NCI-H2196 treated with DMSO at 0.1 percent for 48 hours (cell line): ENCODE measurements at regions not wholly inside any gene's neighbourhood (a gene's known extent, or its start where the extent isn't known, plus 50 kb on each side); places are given as distances from the start of the nearest gene placed in this dataset.
A peak's percentile ranks its signal among the peaks of the same experiment; 100 is the strongest.

ENCODE experiments used
- DNase-seq: peaks from one replicate; lab custom pipeline; 2025; ENCODE audit not compliant: unreplicated experiment; lab: John Stamatoyannopoulos, UW

DNA sequence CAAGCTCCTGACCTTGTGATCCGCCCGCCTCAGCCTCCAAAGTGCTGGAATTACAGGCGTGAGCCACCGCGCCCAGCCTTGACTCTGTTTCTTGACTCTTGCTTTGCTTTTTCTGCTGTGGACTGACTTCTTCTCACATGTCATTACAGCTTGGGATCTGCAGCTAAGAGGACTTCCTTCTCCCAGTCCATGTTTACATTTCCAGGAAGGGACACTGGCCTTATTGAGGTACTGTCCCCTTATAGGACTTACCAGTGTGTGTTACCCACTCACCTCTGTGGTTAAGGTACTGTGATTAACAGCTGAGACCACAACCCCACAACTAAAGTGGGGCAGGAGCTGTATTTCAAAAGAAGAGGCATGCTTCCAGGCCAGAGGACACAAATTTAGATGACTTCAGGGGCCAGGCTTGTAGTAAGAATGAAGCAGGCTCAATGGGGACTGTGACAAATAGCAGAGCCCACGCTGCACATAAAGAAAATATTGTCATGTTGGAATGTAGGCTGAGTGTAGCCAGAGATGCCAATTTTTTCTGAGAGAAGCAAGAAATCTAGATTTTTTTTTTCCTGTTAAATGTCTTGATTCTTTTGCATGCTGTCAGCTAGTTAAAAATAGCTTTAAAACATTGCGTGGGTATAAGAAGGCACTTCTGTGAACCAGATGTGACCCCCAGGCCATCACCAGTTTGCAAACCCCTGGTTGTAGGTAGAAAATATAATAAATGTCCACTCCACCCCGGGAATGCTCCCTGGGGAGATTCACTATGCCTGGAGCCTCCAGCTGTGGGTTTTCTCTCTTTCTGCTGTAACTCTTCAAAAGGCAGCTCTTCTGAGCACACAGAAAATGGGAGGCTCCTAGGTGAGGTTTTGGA is 75.0 kb downstream of the PTPDC1 start:
- no peak for DNase-seq

DNA sequence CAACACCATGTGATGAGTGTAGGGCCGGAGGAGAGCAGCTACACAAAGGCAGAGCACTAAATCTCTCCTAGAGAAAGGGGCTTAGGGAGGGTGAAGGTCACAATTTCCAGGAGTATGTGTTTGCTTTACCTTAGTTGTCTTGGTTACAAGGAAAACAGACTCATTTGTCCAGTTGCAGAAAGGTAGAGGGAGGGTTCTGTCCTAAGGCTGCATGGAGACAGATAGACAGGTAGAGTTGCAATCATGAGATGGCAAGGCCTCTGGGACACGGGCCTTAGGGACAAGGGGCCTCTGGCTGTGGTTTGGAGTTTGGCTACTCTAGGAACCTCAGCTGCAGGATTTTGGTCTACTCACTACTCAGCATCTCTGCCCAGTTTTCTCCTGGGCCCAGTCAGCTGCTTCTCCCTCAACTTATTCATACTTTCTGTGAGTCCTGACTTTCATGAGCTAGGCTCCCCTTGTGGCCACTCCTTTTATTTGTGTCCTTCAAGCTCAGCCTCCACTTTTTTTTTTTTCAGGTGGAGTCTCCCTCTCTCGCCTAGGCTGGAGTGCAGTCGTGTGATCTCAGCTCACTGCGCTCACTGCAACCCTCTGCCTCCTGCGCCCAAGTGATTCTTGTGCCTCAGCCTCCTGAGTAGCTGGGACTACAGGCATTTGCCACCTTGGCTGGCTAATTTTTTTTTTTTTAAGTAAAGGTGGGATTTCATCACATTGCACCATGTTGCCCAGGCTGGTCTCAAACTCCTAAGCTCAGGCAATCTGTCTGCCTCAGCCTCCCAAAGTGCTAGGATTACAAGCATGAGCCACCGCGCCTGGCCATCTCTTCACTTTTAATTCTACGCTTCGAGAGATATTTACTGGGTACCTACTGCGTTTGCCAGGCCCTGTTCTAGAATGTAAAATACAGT is 76.6 kb downstream of the PTPDC1 start:
- no peak for DNase-seq

DNA sequence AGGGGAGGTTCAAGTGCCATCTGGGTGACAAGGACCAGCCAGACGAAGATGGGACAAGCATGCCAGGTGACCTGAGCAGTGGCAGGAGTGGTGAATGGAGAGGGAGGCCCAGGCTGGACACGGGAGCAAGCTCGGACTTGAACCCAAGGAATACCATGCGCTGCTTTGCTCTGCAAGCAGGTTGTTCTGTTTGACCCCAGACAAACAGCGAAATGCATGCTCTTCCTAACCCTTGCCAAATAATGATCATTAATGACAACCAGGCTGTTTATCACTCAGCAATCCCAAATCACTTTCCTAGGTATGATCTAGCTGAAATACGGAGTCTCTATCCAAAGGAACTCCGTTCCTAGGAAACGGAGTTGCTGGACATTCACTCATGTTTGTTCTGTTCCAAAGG is 77.4 kb downstream of the PTPDC1 start:
- DNase-seq: no peak

DNA sequence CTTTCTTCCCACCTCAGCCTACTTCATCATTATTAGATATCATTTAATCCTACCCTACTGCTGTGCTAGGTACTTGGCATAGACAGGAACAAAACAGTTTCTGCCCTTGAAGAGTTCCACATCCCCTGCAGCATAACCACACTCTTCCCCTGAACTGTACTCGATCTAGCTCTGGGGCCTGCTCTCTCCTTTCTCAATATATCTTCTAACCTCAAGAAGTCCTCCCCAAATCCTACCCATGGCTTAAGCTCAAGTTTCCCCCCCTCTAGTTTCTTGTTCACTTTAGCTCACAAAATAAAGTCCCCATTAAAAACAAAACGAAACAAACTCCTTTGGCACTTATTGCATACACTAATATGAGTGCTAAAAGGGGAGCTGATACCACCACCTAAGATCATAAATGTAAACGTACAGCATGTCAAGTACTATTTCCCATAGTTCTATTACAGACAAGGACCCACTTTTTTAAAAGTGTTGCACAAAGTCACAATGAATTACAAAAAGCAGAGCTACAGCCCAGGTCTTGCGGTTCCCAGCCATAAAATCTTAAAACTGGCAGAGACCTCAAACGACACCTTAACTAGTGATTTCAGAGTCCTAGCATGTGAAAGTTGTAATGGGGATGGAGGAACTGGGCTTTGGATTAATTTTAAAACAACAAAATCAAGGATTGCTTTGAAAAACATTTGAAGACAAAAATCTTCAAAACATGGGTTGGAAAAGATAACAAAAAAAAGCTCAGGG is 80.7 kb downstream of the PTPDC1 start:
- DNase-seq: no peak

DNA sequence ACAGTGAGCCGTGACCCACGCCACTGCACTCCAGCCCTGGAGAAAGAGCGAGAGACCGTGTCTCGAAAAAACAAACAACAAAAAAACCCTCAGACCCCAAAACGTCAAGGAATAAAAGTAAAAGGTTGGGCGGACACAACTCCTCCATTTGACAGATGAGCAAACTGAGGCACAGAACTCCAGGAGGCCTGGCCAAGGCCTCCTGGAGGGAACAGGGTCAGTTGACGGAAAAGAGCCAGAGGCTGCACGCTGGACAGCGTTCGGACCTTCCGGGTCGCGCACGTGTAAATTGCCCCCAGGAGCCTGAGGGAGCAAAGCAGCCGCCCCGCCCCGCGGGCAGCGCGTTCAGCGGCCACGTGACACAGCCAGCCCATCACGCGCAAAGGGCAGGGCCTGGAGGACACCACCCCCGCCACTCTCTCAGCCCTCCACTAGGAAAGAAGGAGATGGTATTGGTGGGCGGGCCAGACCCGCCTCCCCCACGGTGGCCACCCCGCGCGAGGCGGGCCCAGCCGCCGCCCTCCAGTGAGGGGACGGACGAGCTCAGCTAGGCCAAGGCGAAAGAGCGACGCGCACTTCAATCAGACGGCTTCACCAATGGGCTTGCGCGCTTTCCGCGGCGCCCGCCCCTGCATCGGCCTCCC is 81.5 kb downstream of the PTPDC1 start:
- DNase-seq: peak; percentile 97

DNA sequence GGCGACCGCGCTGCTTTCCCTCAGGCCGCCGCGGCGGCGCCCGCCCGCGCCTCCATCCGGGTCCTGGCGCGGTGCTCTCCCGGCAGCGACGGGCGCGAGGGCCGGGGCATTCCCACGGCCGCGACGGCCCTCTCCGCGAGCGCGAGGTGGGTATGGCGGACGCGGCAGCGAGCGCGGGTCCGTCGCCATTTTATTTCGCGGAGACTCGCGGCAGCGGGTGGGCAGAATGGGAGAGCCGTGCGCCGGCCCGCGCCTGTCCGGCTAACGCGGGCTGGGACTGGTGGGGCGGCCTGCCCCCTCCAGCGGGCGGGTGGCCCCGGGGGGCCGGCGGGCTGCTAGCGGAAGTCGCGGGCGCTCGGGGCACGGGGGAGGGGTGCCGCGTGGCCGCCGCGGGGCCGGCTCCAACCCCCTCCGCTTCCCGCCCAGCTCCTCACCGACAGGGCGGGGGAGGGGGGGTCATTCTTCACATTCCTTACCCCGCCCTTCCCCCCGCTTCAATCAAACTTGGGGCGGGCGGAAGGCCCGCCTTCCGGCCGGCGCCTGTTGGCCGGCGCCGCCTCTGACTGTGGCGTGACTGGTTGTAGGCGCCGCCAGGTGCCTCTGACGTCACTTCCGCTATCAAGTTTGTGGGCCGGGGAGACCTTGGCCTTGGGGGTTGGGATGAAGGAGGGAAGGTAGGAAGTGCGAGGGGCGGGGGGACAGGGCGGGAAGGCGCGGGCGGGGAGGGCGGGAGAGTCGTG is 82.1 kb downstream of the PTPDC1 start:
- DNase-seq: peak; percentile 98

DNA sequence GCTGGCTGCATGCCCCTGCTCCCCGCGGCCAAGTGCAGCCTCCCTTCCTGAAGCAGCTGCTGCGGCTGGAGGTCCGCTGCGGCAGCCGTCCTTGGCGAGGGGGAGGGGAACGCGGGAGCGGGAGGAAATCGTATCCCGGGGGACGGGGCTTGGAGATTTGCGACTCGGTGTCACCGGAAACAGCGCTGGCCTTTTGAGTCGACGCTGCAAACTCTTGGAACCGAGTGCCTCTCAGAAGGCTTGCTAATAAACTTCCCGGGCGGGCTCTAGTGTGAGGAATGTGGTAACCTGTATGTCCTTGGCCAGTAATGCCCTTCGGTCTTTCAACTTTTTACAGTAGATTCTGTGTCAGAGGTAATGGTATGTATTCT is 82.7 kb downstream of the PTPDC1 start:
- DNase-seq: no peak

DNA sequence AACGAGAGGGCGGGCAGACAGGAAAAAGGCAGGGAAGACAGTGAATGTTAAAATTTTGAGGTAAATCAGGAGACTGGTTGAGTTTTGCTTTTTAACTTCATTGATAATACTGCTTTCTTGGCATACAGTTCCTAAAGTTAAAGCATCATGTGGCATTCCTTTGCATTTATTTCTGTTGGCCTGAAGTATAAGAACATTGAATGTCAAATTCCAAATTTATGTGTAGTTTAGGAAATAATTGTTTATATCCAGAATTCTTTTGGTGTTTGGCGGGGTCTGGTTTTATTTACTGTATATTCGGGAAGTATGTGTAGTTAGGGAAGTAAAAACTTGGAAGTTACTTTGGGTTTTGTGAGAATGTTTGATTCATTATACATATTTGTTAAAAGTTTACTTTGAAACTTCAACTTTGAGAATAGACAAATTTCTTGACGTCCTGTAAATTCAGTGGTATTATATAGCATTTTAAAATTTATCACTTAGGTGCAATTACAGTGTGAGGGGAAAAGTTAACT is 83.2 kb downstream of the PTPDC1 start:
- no peak for DNase-seq

DNA sequence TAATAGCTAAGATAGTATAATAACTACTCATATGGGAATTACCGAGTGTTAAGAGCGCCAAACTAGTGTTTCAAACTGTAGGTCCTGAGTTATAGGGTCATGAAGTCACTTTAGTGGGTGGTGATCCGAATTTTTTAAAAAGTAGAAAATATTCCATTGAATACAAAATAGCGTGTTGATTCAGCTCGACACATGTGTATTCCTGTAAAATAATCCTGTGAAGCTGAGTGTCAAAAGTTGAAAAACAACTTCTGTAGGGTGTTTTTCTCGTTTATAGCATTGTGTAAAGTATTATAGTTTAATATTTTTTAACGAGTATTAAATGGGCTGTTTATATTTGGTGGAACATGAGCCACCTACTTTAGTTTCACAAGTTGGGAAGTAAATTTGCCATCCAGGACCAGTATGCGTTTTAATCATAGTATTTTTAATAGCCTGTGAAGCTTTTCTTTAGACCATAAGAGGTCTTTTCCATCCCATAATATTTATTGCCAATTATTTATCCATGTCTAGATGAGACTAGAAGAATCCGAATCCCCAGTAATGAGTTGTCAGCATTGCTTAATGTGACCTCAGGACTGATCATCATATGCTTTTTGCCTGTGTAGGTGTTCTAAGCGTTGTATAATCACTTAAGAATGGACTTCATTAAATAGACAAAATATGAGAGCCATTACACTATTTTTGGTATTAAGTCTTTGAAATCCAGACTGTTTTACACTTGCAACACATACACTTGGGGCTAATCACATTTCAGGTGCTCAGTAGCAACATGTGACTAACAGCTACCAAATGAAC is 84.1 kb downstream of the PTPDC1 start:
- no peak for DNase-seq

DNA sequence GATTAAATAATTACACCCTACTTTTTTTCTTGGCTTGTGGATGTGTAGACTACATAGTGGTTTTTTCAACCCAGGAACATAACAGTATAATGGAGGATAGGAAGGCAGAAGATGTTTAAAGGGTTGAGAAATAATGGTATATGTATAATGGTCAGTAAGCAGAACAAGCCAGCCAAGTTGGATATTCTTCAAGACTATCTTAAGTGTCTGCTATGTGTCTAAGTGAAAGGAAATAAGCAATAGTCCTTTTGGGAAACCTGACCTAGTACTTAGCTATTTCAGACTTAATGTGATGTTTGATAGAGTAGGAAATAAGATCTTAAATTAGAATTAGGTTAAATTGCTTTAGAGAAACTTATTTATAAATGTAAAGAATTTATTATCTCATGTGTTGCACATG is 85.7 kb downstream of the PTPDC1 start:
- DNase-seq: no peak

DNA sequence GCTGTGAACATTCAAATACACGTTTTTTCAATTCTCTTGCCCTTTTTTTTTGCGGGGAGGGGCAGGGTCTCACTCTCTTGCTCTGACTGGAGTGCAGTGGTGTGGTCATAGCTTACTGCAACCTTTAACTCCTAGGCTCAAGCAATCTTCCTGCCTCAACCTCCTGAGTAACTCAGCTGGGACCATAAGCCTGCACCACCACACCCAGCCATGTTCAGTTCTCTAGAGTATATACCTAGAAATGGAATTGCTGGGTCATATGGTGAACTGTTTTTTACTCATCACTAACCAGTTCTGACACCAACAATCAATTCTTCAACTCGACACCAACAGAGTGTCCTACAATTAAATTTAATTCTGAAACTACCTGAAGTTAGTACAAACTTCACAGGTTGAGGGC is 85.5 kb upstream of the ZNF169 start:
- no peak for DNase-seq

DNA sequence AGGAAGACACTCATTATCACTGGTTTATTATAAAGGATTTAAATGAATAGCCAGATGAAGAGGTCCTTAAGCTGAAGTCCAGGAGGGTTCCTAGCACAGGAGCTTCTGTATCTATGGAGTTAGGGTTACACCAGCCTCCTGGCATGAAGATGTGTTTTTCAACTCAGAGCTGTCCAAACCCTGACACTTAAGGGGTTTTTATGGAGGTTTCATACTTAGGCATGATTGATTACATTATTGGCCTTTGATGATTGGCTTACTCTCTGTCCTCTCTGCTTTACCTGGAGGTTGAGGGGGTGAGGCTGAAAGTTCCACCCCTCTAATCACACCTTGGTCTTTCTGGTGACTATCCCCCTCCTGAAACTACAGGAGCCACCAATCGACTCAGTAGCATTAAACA is 84.9 kb upstream of the ZNF169 start:
- no peak for DNase-seq

DNA sequence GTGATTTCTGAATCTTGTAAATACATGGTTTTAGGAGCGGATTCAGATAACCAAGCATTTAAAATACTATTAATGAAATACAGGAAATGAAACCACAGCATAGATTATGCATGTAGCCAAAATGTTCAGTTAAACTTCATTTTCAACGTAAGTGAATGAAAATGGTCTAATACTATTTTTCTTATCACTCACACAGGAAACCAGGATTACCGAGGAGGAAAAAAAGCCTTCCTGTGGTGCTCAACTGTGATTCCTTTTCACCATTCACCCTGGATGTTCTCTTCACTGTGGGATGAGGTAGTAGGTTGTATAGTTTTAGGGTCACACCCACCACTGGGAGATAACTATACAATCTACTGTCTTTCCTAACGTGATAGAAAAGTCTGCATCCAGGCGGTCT is 83.4 kb upstream of the ZNF169 start:
- no peak for DNase-seq

DNA sequence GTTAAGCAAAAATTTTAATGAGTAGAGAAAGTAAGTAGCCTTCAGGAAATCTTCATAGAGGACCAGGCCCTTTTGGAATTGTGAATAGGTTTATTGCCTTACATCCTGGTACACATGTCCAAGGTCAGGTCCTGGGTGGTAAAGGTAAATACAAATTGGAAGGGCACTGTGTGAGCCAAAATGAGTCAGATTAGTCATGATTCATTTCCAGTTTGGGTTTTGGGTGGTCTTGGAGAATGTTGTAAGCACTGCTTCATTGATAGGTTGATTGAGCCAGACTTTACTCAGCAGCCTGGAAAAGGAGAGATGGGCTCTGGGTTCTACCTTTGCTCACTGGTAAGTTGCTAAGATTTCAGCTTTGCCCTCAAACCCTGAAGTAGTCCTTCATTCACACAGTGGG is 82.5 kb upstream of the ZNF169 start:
- no peak for DNase-seq

DNA sequence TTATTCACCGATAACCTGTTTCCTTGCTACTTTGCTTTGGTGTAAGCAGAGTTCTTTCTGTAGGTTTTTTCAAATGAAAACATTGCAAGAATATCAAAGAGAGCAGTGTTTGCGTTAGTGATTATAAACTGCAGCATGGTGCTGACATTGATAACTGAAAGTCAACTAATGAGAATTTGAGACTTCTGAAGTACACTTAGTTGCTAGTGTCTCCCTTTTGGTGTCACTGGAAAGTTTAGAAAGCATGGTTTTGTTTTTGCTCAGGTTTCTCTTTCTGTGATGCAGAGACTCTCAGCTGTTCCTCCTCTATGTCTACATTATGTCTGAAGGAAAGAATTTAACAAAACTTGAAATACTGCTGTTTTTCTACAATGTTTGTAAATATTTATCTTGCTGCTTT is 80.2 kb upstream of the ZNF169 start:
- DNase-seq: no peak

DNA sequence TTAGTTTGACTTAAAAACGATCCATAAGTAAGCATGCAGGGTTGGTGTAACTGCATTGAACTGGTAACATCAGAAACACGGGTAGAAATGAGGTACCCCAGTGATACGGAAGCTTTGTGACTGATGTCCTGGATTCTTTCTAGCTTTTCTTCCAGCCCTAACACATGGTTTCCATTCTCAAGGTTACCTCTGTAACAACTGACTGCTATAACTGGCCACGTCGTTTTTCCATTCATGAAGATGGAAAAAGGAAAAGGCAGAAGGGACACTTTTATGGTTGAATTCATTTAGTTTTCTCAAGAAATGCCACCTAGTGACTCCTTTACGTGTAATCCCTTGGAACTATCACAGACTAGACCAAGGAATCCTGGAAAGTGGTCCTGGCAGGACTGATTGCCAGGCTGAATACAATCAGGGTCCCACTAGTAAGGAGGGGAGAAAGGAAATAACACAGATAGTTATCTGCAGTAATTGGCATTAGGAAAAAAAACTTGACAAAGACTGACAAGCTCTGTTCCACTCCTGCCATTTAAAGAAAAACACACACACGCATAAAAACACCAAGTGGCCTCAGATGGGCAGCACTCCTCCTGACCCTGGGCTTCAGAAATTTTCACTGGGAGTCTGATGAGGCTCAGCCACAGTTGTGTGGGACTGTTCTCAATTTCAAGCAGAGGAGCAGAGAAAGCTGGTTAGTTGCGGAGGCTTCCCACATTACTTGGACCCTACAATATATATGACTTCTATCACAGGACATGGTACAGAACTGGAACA is 77.5 kb upstream of the ZNF169 start:
- DNase-seq: no peak

DNA sequence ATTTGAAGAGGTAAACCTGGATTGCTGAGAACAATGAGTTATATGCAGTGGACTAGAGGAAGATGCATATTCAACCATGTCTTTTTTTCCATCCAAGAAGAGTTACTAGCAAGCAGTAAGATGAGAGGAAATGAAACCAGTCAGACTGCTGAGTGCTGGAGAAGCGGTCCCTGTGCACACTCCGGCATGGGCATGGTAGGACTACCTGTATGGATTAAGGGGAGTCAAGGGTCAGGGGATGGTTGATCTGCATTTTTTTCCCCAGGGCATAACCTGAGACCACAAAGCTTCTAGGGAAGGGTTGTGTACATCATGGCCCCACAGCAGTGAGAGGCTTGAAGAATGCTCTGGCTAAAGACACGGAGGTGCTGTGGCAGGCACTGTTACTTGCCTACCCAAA is 76.6 kb upstream of the ZNF169 start:
- no peak for DNase-seq

DNA sequence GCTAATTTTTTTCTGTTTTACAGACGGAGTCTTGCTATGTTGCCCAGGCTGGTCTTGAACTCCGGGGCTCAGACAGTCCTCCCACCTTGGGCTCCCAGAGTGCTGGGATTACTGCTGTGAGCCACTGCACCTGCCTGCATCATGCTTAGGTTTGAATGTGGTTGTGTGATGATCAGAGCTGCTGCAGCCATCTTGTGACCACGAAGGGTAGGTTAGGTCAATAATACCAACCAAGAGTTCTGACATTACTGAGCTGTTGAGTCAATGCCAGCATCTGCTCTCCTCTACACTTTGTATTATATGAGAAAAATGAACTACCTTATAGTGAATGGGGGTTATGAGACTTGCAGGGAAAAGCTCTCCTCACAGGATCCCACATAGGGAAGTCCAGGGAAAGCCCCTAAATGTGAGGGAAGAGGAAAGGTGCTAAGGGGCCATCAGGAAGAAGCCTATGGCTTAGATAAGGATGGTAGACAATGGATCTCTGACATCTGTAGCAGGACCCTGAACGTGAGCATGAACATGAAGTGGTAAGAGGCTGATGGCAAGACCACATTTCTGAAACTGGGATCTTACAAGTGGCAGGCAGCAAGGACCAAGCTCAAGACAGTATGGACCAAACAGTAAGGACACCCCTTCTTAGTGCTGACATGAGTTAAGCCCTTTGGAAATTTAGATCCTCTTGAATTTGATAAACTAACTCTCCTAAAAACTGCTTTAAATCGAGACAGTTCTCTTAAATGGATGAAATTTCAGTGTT is 75.7 kb upstream of the ZNF169 start:
- no peak for DNase-seq
